HG03025 (cell line): ENCODE measurements at regions not wholly inside any gene's neighbourhood (a gene's known extent, or its start where the extent isn't known, plus 50 kb on each side); places are given as distances from the start of the nearest gene placed in this dataset.

Experiments
- ATAC-seq: cut with Tn5 transposase; IDR thresholded peaks from one replicate; pipeline ENCODE4 v1.9.1; 2021; ENCODE audit warnings: mild to moderate bottlenecking, moderate library complexity; ENCODE audit not compliant: unreplicated experiment, low FRiP score

DNA sequence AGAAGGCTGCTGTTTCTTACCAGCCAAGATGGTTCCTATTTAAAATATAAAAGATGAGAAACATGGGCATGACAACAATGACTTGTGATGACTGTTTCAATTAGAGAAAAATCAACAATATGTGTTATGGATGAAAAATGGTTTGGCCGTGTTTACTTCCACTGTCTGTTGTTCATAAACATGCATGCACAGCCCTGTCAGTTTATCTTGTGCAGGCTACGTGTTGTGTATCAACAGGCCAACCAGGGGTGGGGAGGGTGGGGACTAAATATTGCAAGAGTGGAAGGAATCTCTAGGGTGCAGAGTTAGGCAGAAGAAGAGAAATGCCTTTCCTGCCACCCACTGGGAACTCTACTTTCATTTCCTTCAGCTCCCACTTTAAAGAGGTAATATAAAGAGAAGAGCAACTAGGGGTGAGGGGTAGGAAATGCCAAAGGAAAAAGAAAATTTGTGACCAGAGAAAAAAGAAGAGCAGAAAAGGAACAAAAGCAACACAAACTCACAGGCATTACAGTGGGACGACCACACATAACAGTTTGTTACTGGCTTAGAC is 116.8 kb upstream of the MEIS1 start:
- no peak for ATAC-seq

- no peak for ATAC-seq
Observed at GRCh38 chr2:66317268-66317890, 117.5 kb upstream of the MEIS1 start.

DNA sequence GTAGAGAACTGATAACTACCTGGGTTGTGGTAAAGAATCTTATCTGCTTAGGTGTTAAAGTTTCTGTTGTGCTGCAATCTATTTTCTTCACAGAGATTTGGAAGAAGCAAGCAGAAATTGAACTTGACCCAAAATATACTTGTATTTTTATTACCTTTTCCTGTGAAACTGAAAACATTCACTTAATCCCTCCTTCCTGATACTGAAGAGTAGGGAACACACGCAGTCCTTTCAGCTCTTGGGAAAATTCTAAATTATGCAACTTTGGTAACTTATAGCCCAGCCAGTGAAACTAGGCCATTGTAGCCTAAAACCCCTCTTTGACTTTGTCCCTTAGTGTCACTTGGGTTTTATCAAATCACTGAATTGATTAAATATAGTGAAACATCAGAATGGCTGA is 128.4 kb upstream of the MEIS1 start:
- ATAC-seq: no peak

DNA sequence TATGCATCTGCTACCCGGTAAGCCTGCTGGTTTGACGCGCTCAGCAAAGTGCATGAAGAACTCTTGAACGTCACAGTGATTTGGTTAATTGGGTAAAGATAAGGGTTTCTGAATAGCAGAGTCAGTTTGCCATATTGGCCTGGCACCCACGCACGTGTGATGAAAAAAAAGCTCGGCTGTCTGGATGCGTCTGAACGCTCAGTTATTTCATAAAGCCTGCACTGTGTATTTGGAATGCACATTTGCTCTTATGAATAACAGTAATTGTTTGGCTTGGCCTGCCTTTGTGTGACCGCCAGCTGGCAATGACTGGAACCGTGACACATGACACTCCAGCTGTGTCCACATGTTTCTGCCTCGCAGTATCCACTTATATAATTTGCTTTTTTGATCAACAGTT is 129.2 kb upstream of the MEIS1 start:
- no peak for ATAC-seq

DNA sequence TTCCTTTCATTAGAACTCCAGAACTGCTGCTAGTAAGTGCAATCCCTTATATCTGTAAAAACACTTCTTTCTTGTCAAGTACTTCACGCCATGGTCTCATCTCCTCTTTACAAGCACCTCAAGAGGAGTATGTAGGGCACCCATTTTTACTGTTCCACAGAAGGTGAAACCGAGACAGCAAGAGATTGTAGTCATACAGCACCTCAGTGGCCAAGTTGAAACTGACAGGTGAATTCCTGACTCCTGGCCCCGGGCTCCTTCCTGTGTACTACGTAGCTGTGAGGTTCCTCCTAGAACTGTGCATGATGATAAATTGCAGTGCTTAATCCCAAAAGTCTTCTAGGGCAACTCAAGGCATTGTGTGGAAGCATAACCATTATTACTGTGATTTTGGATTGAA is 131.5 kb upstream of the MEIS1 start:
- ATAC-seq: no peak

GRCh38 chr2:66301767-66302140 is 133.2 kb upstream of the MEIS1 start:
- ATAC-seq: no peak

DNA sequence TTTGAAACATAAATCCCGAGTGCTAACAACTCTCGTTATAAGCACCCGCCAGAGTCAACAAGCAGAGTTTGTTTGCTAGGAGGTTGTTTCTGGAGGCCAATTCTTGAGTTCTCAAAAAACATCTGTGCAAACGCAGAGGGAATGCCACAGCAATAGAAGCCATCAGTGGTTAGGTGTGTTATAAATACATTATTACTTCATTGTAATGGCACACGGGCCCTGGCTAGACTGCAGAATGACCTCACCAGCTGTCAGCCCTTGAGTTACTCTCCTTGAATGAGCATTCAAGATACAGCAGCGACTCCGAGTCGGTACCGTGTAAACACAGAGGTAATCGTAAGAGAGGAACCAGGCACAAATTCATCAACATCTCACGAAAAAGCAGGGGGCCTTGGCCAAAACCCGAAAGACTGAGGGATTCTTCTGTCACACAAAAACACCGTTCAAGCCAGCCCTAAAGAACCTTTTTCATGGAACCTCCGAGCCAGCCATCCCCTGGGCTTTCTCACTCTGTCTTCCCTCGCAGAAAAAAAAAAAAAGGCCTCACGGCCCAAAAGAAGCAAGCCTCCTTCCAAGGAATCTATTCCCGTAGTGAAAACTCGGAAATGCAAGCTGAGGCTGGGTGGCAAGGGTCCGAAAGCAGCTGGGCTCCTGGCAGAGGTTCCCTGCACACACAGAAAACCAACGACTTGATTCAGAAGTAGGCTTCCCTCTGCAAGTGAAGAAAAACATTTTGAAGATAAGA is 133.7 kb upstream of the MEIS1 start:
- ATAC-seq: no peak

- no peak for ATAC-seq
Observed at GRCh38 chr2:66283787-66284186, 151.1 kb upstream of the MEIS1 start.

- no peak for ATAC-seq
Observed at GRCh38 chr2:66281980-66282379, 152.9 kb upstream of the MEIS1 start.

DNA sequence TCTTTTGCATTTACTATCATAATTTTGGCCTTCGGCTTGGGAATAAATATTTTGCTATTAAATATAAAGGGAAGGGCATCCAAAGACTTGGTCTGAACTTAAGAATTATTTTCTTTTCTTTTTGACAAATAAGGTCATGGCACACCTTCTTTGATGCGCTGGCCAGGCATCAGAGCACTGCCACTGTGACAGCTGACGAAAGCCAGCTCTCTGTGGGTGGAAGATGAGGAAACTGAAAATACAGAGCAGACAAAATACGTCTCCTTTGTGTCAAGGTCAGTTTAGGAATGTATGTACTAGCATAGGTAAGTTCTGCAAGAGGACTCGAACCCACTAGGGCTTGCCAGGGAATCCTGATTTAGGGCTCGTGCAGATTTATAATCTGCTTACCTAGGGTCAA is 155.9 kb upstream of the MEIS1 start:
- ATAC-seq: no peak

- no peak for ATAC-seq
Observed at GRCh38 chr2:66275984-66276383, 158.9 kb upstream of the MEIS1 start.

DNA sequence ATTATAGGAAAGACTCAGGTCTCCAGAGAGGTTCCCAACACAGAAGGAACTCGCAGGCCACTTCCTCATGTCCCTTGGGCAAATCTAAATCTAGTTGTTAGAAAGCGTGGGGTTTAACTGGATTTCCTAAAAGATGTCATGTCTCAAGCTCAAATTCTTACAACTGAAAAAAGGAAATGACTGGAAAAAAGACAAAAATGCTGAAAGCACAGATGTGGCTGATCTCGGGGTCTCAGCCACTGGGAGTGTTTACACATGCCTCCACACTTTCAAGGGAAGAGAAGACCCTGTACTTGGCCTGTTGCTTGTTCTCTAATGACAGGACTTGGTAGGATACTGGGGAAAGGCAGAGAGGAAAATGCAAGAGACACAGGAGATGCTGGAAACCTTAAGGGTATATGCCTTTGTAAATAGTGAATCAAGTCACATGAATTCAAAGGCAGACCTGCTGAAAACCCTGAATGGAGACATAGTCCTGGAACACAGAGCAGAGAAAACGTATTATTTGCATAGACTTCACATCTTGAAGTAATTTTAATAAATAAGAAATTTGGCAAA is 160.9 kb upstream of the MEIS1 start:
- ATAC-seq: no peak

- no peak for ATAC-seq
Observed at GRCh38 chr2:66272751-66273150, 162.2 kb upstream of the MEIS1 start.

- ATAC-seq: no peak
Observed at GRCh38 chr2:66271777-66272176, 163.1 kb upstream of the MEIS1 start.

- ATAC-seq: no peak
Observed at GRCh38 chr2:66270247-66270646, 164.7 kb upstream of the MEIS1 start.

DNA sequence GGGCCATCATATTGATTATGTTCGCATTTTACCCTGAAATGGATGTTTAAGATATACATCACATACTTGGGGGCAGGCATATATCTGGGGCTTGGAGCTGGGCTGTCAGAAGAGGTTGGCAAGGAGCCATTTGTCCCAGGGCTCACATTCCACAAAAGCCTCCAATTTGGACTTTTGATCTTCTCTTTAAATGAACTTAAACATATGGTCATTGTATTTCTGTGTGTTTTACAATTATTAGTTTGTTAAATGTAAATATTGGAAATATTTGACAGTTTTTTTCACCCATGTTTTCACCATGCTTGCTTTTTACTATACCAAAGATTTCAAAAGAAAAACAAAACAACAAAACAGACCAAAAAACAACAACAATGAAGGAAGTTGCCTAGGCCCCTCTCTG is 165.8 kb upstream of the MEIS1 start:
- ATAC-seq: no peak

DNA sequence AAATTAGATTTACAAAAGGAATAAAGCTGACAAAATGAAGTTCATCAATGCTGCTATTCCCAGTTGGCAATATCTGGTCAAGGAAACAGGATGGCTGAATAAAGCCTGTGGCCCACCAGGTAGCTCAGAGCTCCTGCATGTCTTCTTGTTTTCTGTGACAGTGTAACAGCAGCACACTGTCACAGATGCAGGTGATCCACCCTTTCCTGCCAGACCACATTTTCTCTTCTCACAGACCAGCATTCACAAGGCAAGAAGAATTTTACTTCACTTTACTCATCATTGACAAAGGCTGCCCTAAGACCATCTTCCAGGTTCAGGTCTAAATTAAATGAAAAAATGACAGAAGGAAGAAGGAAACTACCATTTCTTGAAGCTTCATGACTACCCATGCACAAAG is 166.2 kb upstream of the MEIS1 start:
- ATAC-seq: no peak

GRCh38 chr2:66264354-66264753 is 170.6 kb upstream of the MEIS1 start:
- ATAC-seq: no peak

- ATAC-seq: no peak
Observed at GRCh38 chr2:66255867-66256266, 179.1 kb upstream of the MEIS1 start.

GRCh38 chr2:66255136-66255535 is 179.8 kb upstream of the MEIS1 start:
- ATAC-seq: no peak

GRCh38 chr2:66253066-66253465 is 181.9 kb upstream of the MEIS1 start:
- no peak for ATAC-seq

DNA sequence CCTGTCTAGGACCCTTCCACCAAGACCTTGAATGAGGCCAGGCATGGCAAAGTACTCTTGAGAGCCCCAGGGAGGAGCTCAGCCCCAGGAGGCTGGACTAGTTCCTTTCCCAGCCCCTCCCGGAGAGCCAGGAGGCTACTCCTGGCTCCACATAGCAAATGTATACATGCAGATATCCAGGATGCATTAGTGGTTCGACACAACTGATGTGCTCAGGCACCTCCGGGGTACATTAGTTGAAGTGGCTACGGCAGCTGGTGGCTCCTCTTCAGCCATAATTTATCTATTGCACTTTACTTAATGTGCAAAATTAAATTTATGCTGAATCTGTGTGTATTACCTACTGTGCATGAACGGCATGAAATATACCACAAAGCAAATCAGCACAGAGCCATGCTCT is 182.8 kb upstream of the MEIS1 start:
- ATAC-seq: no peak
